Stimulated activated naive B cell treated with anti-CD40 and anti-IgM and Interleukin-4, amounts not matched to agents 10 μg/mL and 1 μg/mL and 100 μg/mL, for 72 hours (primary cell): ENCODE measurements at regions not wholly inside any gene's neighbourhood (a gene's known extent, or its start where the extent isn't known, plus 50 kb on each side); places are given as distances from the start of the nearest gene placed in this dataset.

ENCODE experiments used
- ATAC-seq, 2 donors: fragments of 150-1000 bp; cut with Tn5 transposase; replicated peaks; 2 replicates each; pipeline ENCODE4 v1.10.0; 2021; ENCODE audit warnings: moderate library complexity in 1 of 2
- DNase-seq: peaks from one replicate; pipeline ENCODE4 v3.0.0; 2021
- H3K27ac Mint-ChIP-seq: one replicate; pipeline ENCODE4 v1.8.0; 2022; ENCODE audit warnings: mild to moderate bottlenecking, mixed read lengths
- H3K27me3 Mint-ChIP-seq, 2 donors: one replicate each; pipeline ENCODE4 v1.8.0; 2022; ENCODE audit warnings: mixed read lengths in 2 of 2
- H3K36me3 Mint-ChIP-seq, 2 donors: one replicate each; pipeline ENCODE4 v1.8.0; 2022; ENCODE audit warnings: mixed read lengths in 2 of 2, mild to moderate bottlenecking in 1 of 2
- H3K4me1 Mint-ChIP-seq, 2 donors: one replicate each; pipeline ENCODE4 v1.8.0; 2022; ENCODE audit warnings: mixed read lengths in 2 of 2, mild to moderate bottlenecking in 1 of 2
- H3K4me3 Mint-ChIP-seq, 2 donors: one replicate each; pipeline ENCODE4 v1.8.0; 2022; ENCODE audit warnings: mild to moderate bottlenecking in 2 of 2, mixed read lengths in 2 of 2, moderate library complexity in 1 of 2
- H3K9me3 Mint-ChIP-seq, 2 donors: one replicate each; pipeline ENCODE4 v1.8.0; 2022; ENCODE audit warnings: mixed read lengths in 2 of 2, mild to moderate bottlenecking in 1 of 2

DNA sequence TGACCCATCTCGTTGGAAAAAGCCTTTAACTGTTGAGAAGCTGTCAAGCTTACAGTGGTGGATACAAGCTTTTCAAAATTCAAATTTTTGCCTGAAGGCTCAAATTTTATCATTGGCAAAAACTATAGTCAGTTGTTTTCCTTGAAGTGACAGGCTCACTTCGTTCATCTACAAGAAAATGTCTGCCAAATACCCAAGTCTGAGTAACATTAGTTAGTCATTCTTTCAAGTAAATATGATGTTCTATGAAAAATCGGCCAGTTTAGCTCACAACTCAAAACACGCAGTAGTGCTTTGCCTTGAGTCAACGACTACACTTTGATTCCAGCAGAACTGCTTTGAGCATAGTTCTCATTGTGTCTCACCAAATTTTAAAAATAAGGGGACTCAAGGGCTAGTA lies 170.3 kb upstream of the MAMLD1 start:
- Mint-ChIP-seq H3K27me3 (no peaks in the 10 kb centered on the region), H3K36me3 (no peaks in the 10 kb centered on the region), H3K4me3 (no peak overlapping the region), H3K27ac (no peak overlapping the region), H3K4me1 (no peaks in the 10 kb centered on the region), H3K9me3 (no peaks in the 10 kb centered on the region)
- no peak for DNase-seq
- ATAC-seq = no peak

DNA sequence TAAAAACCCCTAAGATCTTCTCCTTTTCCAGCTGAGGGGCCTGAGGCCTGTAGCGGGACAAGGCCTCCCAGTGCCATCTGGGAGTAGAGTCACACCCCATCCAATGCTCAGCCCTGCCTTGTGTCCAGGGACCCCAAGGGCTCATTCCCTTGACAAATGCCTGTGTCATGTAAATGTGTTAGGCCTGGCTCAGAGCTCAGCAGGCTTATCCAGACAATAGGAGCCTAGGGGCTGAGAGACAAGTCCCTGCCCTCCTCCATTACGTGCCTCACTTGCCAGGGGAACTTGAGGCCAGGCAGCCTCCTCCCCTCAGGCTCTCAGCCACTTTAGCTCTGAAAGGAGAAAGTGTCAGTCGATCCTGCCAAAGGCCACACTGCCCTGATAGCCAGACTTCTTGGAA lies 166.8 kb upstream of the MAMLD1 start:
- DNase-seq (no peak), ATAC-seq (no peak)
- Mint-ChIP-seq H3K27ac (no peak overlapping the region), H3K4me3 (no peak overlapping the region), H3K9me3 (peaks cover 0 to 4% of the 10 kb centered on the region in 2 donors), H3K4me1 (peaks cover 5 to 9% of the 10 kb centered on the region in 2 donors), H3K36me3 (no peaks in the 10 kb centered on the region), H3K27me3 (no peaks in the 10 kb centered on the region)

DNA sequence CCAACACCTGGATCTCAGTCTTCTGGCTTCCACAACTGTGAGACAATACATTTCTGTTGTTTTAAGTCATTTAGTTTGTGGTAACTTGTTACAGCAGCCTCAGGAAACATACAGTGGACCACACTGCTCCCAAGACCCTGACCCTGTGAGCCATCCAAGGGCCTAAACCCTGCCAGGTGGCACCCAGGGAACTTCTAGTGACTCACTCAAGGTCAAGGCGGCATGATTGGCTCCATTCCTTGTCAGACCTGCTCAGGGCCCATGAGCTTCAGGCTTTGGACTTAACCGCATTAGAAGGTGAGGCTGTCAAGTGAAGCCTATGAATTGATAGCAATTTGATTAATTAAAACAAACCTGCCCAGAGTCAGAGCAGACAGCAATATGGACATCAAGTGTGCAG lies 165.7 kb upstream of the MAMLD1 start:
- no peaks in the 10 kb centered on the region for H3K36me3 Mint-ChIP-seq
- no peaks in the 10 kb centered on the region for H3K27me3 Mint-ChIP-seq
- H3K4me1 Mint-ChIP-seq = peaks cover 7 to 10% of the 10 kb centered on the region in 2 donors
- H3K4me3 Mint-ChIP-seq = no peak overlapping the region
- H3K9me3 Mint-ChIP-seq = peaks cover 0 to 6% of the 10 kb centered on the region in 2 donors
- ATAC-seq (no peak), DNase-seq (no peak)
- H3K27ac Mint-ChIP-seq = no peak overlapping the region

DNA sequence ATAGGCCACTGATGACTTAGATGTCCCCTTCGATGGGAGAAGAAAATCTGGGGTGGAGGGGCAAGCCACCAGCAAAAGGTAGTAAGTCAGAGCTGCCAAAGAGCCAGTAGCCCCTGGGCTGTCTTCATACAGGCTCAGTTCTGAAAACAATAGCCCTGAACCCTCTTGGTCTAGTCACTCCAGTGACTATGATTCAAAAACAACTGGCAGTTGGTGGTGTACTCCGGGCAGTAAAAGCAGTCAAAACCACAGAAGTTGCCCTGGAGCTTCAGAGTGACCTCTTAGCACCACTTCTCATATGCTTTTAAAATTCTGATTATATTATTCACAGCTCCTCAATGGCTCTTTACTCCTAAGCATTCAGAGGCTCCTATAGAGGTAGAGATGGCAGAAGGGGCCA lies 164.3 kb upstream of the MAMLD1 start:
- ATAC-seq = no peak
- H3K36me3 Mint-ChIP-seq = no peaks in the 10 kb centered on the region
- no peak overlapping the region for H3K4me3 Mint-ChIP-seq
- no peak for DNase-seq
- no peak overlapping the region for H3K27ac Mint-ChIP-seq
- no peaks in the 10 kb centered on the region for H3K27me3 Mint-ChIP-seq
- peaks cover 12 to 17% of the 10 kb centered on the region in 2 donors for H3K4me1 Mint-ChIP-seq
- H3K9me3 Mint-ChIP-seq = peaks cover 0 to 6% of the 10 kb centered on the region in 2 donors

DNA sequence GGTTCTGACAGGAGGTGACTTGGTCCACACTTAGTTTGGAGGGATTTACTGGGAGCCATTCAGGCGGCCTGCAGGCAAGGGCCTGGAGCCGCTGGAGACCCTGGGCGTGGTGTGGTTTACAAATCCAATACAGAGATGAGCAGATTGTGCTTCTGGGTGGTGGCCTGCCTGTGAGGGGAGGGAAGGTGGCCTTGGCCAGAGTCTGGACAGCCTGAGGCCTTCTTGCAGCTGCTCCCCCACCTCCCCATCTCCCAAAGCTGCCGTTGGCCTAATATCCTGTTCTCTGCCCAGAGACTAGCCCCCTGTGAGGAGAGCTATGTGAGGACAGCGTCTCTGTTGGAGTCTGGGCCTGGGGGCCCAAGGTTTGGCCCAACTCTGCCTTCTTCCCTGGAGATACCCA lies 163.9 kb upstream of the MAMLD1 start:
- peaks cover 0 to 6% of the 10 kb centered on the region in 2 donors for H3K9me3 Mint-ChIP-seq
- no peak overlapping the region for H3K27ac Mint-ChIP-seq
- H3K27me3 Mint-ChIP-seq = no peaks in the 10 kb centered on the region
- ATAC-seq = no peak
- DNase-seq = no peak
- no peaks in the 10 kb centered on the region for H3K36me3 Mint-ChIP-seq
- no peak overlapping the region for H3K4me3 Mint-ChIP-seq
- H3K4me1 Mint-ChIP-seq = peaks cover 12 to 17% of the 10 kb centered on the region in 2 donors

DNA sequence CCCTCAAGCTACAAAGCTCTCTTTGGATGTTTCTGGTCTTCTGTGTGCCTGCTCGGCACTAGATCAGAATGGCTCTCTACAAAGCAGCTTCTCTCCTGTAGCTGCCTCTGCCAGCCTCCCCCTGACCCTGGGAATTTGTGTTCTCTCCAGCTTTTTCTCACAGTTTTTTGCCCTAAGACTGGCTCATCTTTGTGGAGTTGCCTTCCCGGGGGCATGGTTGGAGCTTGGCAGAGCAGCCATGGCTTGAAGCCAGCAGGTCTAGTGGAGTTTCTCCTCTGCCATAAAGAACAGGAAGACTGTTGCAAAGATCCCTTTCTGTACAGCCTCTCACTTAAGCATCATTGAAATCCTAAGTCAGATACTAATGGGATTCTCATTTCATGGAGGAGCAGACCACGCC lies 163.3 kb upstream of the MAMLD1 start:
- Mint-ChIP-seq H3K27me3 (no peaks in the 10 kb centered on the region), H3K9me3 (peaks cover 0 to 6% of the 10 kb centered on the region in 2 donors), H3K4me3 (no peak overlapping the region), H3K27ac (no peak overlapping the region), H3K4me1 (peaks cover 12 to 17% of the 10 kb centered on the region in 2 donors), H3K36me3 (no peaks in the 10 kb centered on the region)
- no peak for ATAC-seq
- DNase-seq = no peak

DNA sequence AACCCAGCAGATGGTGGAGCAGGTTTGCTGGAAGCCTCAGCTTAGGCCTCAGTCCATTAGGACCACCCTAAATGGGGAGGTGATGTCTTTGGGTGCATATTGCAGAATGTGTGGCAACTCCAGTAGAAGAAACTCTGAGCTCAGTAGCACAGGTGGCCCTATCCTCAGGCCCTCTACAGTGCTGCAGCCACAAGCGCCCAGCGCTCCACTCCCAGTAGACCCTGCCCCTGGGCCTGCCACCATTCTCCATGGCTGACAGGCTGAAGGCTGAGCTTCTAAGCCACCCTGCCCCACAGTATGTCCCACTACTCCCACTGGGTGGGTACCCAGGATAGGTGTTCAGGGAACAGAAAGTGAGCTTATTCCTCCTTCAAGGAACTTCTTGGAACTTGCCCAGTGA lies 162.8 kb upstream of the MAMLD1 start:
- Mint-ChIP-seq H3K36me3 (no peaks in the 10 kb centered on the region), H3K9me3 (peaks cover 0 to 6% of the 10 kb centered on the region in 2 donors), H3K4me1 (peaks cover 12 to 17% of the 10 kb centered on the region in 2 donors), H3K27ac (peak overlapping the region; percentile 39), H3K27me3 (no peaks in the 10 kb centered on the region), H3K4me3 (no peak overlapping the region)
- no peak for ATAC-seq
- DNase-seq = no peak

DNA sequence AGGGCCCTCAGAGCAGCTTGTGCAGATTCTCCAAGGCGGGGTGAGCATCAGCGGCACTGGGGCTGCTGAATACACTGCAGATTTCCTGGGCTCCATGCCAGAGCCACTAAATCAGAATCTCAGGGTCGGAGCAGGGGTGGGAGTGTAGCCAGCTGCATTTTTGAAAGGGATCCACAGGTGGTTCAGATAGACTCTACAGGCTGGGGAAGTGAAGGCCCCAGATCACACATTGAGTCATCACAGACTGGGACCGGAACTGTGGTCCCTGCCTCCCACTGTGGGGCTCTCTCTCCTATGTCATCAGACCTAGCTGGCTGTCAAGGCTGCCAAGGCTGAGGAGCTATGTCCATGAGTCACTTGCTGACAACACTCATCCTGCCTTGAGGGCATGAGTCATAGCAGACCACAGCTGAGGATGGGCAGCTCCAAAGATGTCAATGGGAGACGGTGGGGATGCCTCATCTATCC lies 162.3 kb upstream of the MAMLD1 start:
- no peaks in the 10 kb centered on the region for H3K36me3 Mint-ChIP-seq
- ATAC-seq = peak; percentile 96 to 98
- peaks cover 0 to 6% of the 10 kb centered on the region in 2 donors for H3K9me3 Mint-ChIP-seq
- DNase-seq = peak; percentile 60
- H3K27ac Mint-ChIP-seq = peak overlapping the region; percentile 39
- H3K4me3 Mint-ChIP-seq = no peak overlapping the region
- H3K4me1 Mint-ChIP-seq = peaks cover 13 to 17% of the 10 kb centered on the region in 2 donors
- no peaks in the 10 kb centered on the region for H3K27me3 Mint-ChIP-seq

DNA sequence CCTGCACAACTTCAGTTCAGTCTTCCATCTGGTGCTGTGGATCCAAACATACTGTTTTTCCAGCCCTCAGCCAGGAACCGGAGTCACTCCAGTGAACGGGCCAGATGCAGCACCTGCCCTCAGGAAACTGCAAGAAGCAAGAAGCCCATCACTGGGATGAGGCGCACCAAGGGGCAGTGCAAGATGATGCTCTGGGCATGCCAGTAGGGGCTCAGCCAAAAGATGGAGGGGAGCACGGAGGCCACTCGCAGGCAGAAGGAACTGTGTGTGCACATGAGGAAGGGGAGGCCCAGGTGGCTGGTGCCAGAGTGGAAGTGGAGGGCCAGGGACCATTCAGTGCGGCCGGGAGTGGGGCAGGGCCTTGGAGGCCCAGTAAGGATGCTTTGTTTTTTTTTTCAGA lies 161.7 kb upstream of the MAMLD1 start:
- ATAC-seq = no peak
- Mint-ChIP-seq H3K27ac (no peak overlapping the region), H3K36me3 (no peaks in the 10 kb centered on the region), H3K4me3 (no peak overlapping the region), H3K27me3 (no peaks in the 10 kb centered on the region), H3K9me3 (peaks cover 0 to 6% of the 10 kb centered on the region in 2 donors), H3K4me1 (peaks cover 13 to 17% of the 10 kb centered on the region in 2 donors)
- DNase-seq = no peak

DNA sequence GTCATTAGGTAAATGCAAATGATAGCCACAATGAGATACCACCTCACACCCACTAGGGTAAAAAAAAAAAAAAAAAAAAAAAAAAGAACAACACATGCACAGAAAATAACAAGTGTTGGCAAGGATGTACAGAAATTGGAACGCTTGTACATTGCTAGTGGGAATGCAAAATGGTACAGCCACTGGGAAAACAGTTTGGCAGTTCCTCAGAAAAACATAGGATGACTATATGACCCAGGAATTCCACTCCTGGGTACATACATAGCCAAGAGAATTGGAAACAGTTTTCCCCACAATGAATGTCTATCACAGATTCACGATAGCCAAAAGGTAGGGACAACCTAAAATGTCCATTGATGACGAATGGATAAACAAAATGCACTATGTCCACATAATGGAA lies 161.3 kb upstream of the MAMLD1 start:
- Mint-ChIP-seq H3K4me1 (peaks cover 13 to 17% of the 10 kb centered on the region in 2 donors), H3K4me3 (no peak overlapping the region), H3K27me3 (no peaks in the 10 kb centered on the region), H3K27ac (no peak overlapping the region), H3K36me3 (no peaks in the 10 kb centered on the region), H3K9me3 (peaks cover 0 to 6% of the 10 kb centered on the region in 2 donors)
- ATAC-seq (no peak), DNase-seq (no peak)

DNA sequence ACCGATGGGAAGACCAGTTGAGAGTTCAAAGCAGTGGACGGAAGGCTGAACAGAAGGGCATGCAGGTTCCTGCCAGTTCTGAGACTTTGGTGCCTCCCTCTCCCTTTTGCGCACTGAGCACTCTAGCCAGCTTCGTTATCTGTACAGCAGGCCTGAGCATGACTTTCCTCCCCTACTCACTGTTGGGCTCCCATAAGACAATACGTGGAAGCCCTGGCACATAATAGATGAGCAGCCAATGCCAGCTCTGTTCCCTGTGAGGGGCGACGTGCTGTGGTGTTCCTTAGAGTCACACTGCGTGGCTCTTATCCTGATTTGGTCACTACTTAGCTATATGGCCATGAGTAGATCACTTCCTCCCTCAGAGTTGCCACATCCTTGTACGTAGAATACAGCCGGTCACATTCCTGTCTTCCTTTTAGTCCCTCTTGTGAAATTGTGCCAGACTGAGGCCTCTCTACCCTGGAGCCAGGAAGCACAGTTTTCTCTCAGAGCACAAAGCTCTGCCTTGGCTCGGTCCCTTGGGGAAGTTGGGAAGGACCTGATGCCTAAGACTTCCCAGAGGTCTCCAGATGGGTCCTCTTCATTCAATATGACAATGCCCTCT lies 160.4 kb upstream of the MAMLD1 start:
- peaks cover 13 to 17% of the 10 kb centered on the region in 2 donors for H3K4me1 Mint-ChIP-seq
- peaks cover 0 to 6% of the 10 kb centered on the region in 2 donors for H3K9me3 Mint-ChIP-seq
- H3K27ac Mint-ChIP-seq = no peak overlapping the region
- DNase-seq (no peak), ATAC-seq (no peak)
- H3K4me3 Mint-ChIP-seq = no peak overlapping the region
- no peaks in the 10 kb centered on the region for H3K36me3 Mint-ChIP-seq
- no peaks in the 10 kb centered on the region for H3K27me3 Mint-ChIP-seq

DNA sequence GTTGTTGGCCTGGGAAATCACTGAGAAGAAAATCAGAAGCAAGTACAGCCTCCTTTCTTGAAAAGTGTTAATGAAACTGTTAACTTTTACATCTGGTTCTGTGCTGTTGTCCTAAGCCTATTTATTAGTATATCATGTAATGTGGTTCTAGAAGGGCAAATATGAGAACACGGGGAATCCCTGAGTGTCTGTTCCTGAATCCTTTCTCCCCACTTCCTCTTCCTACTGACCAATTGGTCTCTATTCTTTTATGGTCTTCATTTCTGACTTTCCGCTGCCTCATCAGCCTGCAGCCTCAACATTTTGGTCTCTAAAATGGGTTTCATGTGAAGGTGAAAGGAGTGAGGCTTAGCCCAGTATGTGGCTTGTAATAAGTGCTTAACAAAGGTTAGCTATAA lies 159.9 kb upstream of the MAMLD1 start:
- H3K4me1 Mint-ChIP-seq = peaks cover 13 to 17% of the 10 kb centered on the region in 2 donors
- no peak overlapping the region for H3K4me3 Mint-ChIP-seq
- H3K36me3 Mint-ChIP-seq = no peaks in the 10 kb centered on the region
- H3K9me3 Mint-ChIP-seq = peaks cover 0 to 6% of the 10 kb centered on the region in 2 donors
- ATAC-seq (peak; percentile 25 to 27), DNase-seq (no peak)
- no peak overlapping the region for H3K27ac Mint-ChIP-seq
- H3K27me3 Mint-ChIP-seq = no peaks in the 10 kb centered on the region

DNA sequence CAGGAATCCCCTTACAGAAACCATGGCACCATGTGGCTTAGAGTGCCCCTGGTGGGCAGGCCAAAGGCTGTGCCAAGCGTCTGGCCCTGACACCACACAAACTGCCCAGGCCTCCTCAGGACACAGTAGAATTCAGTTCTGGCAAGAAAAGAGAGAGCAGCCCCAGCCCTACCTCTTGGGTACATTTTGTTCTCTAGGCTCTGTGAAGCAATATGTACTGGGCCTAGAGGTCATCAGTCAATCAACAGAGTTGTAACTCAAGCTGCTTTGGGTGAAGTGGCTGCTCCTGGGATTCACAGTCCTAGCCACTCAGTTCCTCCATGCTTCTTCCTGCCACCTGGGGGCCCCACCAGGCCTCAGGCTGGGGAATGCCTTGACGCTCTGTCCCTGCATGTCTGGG lies 158.1 kb upstream of the MAMLD1 start:
- no peak for ATAC-seq
- Mint-ChIP-seq H3K4me1 (peaks cover 13 to 17% of the 10 kb centered on the region in 2 donors), H3K36me3 (no peaks in the 10 kb centered on the region), H3K27ac (no peak overlapping the region), H3K27me3 (no peaks in the 10 kb centered on the region), H3K9me3 (peaks cover 0 to 6% of the 10 kb centered on the region in 2 donors), H3K4me3 (no peak overlapping the region)
- no peak for DNase-seq

DNA sequence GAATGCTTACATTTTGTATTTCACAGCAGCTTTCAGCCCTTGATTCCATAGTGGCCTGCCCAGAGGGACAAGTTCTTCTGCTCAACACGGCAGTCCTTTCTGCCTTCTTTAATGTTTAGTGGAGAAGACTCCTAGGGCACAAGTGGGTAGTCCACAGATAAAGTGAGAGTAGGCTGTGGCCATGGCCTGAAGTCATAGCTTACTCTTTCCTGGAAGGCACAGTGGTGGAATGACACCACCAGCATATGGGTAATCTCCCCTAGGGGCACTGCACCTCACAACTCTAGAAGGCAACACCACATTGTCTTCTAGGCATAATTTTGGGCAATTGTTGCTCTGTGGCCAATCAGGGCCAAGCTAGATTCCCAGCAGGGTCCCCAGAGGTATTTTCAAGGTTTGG lies 155.4 kb upstream of the MAMLD1 start:
- H3K27me3 Mint-ChIP-seq = peaks cover 0 to 4% of the 10 kb centered on the region in 2 donors
- no peaks in the 10 kb centered on the region for H3K9me3 Mint-ChIP-seq
- H3K4me3 Mint-ChIP-seq = no peak overlapping the region
- ATAC-seq (no peak), DNase-seq (no peak)
- H3K27ac Mint-ChIP-seq = no peak overlapping the region
- peaks cover 5 to 7% of the 10 kb centered on the region in 2 donors for H3K4me1 Mint-ChIP-seq
- H3K36me3 Mint-ChIP-seq = peaks cover 0 to 1% of the 10 kb centered on the region in 2 donors

DNA sequence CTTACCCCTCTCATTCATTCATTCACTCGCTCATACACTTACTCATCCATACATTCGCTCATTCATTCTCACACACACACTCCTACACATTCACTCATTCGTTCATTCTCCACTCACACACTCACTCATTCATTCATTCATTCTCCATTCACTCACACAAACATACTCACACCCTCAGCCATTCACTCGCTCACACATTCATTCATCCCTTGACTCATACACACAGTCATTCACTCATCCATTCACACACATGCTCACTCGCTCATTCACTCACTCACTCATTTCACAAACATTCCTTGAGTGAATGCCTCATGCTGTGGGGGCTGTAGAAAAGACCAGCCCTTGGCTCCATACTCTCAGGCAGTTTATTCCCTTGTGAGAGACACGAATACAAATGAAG lies 151.1 kb upstream of the MAMLD1 start:
- ATAC-seq = no peak
- Mint-ChIP-seq H3K36me3 (peaks cover 0 to 1% of the 10 kb centered on the region in 2 donors), H3K4me1 (no peaks in the 10 kb centered on the region), H3K9me3 (no peaks in the 10 kb centered on the region), H3K27me3 (peaks cover 0 to 4% of the 10 kb centered on the region in 2 donors), H3K4me3 (no peak overlapping the region), H3K27ac (no peak overlapping the region)
- no peak for DNase-seq
